AG04449 (cell line): ENCODE measurements at regions not wholly inside any gene's neighbourhood (a gene's known extent, or its start where the extent isn't known, plus 50 kb on each side); places are given as distances from the start of the nearest gene placed in this dataset.

Source experiments
- CTCF ChIA-PET: fragments of 350-600 bp; formaldehyde crosslinking; extraction: SDS; loops from one replicate; lab custom pipeline; 2021; ENCODE audit warnings: antibody characterized with exemption; lab: Yijun Ruan, JAX
- POLR2A ChIA-PET: fragments of 400-600, 350-600 bp; formaldehyde crosslinking; extraction: SDS; loops from one replicate; lab custom pipeline; 2020; ENCODE audit warnings: antibody characterized with exemption, inconsistent platforms; lab: Yijun Ruan, JAX
- DNase-seq: peaks from one replicate; pipeline ENCODE4 v3.0.0-alpha.2; 2010; ENCODE audit warnings: low read depth, low spot score
- H3K4me3 ChIP-seq: 2 replicates; pipeline ENCODE4 v1.5.1; 2011; ENCODE audit warnings: low read depth, mild to moderate bottlenecking, control low read depth, low read length
- CTCF ChIP-seq: IDR thresholded peaks from one replicate; pipeline ENCODE4 v1.5.1; 2011; ENCODE audit warnings: mild to moderate bottlenecking, moderate library complexity, low read length, control low read depth, inconsistent platforms; ENCODE audit not compliant: insufficient read depth; ENCODE audit errors: missing control alignments

GRCh38 chr15:68487087-68487843 lies 55.3 kb upstream of the ITGA11 start:
- no peak for DNase-seq
- POLR2A ChIA-PET: interaction anchor here (1.5 kb wide), 1 partner anchor 37 kb away, joined by 5 read pairs; no protein-coding TSS in a partner anchor
- TF ChIP-seq CTCF: no peak
- CTCF ChIA-PET: interaction anchor here (1.0 to 1.8 kb wide), 5 partner anchors 13 to 181 kb away, joined by 3 to 5 read pairs (median 4); no protein-coding TSS in a partner anchor
- H3K4me3 ChIP-seq: no peak overlapping the region

- DNase-seq: no peak
- no peak for TF ChIP-seq CTCF
- ChIA-PET POLR2A (no interaction called here), CTCF (interaction anchor here (1.0 to 2.1 kb wide), 3 partner anchors 10 to 66 kb away, joined by 3 to 11 read pairs (median 7); no protein-coding TSS in a partner anchor)
- no peak overlapping the region for H3K4me3 ChIP-seq
Measured at GRCh38 chr15:68488290-68488689, 56.3 kb upstream of the ITGA11 start.

GRCh38 chr15:68488966-68489365 lies 57.0 kb upstream of the ITGA11 start:
- DNase-seq: no peak
- POLR2A ChIA-PET: interaction anchor here (1.1 kb wide), 1 partner anchor 10 kb away, joined by 3 read pairs; no protein-coding TSS in a partner anchor
- TF ChIP-seq CTCF: no peak
- CTCF ChIA-PET: interaction anchor here (0.9 to 2.1 kb wide), 3 partner anchors 9 to 61 kb away, joined by 4 to 11 read pairs (median 7); no protein-coding TSS in a partner anchor
- no peak overlapping the region for H3K4me3 ChIP-seq

GRCh38 chr15:68489421-68489820 lies 57.5 kb upstream of the ITGA11 start:
- ChIA-PET CTCF (interaction anchor here (0.9 to 2.1 kb wide), 3 partner anchors 9 to 61 kb away, joined by 4 to 11 read pairs (median 7); no protein-coding TSS in a partner anchor), POLR2A (interaction anchor here (1.1 kb wide), 1 partner anchor 11 kb away, joined by 3 read pairs; no protein-coding TSS in a partner anchor)
- no peak for DNase-seq
- TF ChIP-seq CTCF: no peak
- no peak overlapping the region for H3K4me3 ChIP-seq

- no peak for DNase-seq
- POLR2A ChIA-PET: no interaction called here
- no peak for TF ChIP-seq CTCF
- H3K4me3 ChIP-seq: no peak overlapping the region
- CTCF ChIA-PET: interaction anchor here (0.8 to 2.8 kb wide), 3 partner anchors 14 to 62 kb away, joined by 3 to 9 read pairs (median 3); no protein-coding TSS in a partner anchor
Measured at GRCh38 chr15:68491415-68492106, 59.6 kb upstream of the ITGA11 start.
